HEK293 (cell line): ENCODE measurements at regions not wholly inside any gene's neighbourhood (a gene's known extent, or its start where the extent isn't known, plus 50 kb on each side); places are given as distances from the start of the nearest gene placed in this dataset.

Experiments used
- CTCF ChIA-PET: fragments of 350-600 bp; formaldehyde crosslinking; extraction: SDS; loops from one replicate; lab custom pipeline; 2021; ENCODE audit warnings: antibody characterized with exemption; lab: Yijun Ruan, JAX
- POLR2A ChIA-PET: fragments of 300-600 bp; formaldehyde crosslinking; extraction: SDS; loops from one replicate; lab custom pipeline; 2020; ENCODE audit warnings: antibody characterized with exemption, inconsistent platforms; lab: Yijun Ruan, JAX
- H3K27ac ChIP-seq: fragments of 200-500 bp; sonication (Bioruptor generic); 2 replicates; pipeline ENCODE4 v1.5.1; 2014; ENCODE audit warnings: low read depth, low read length, control low read depth, inconsistent platforms; ENCODE audit errors: extremely low read depth
- H3K36me3 ChIP-seq, 2 experiments: fragments of 200-500 bp in 1 of 2; sonication (Bioruptor generic) in 1 of 2; 1 replicate in 1 of 2; 2 replicates in 1 of 2; pipeline ENCODE4 v1.5.1; 2014 to 2017; ENCODE audit warnings: inconsistent platforms in 2 of 2, low read length in 2 of 2; ENCODE audit not compliant: control insufficient read depth in 2 of 2, insufficient read depth in 1 of 2
- H3K4me1 ChIP-seq: fragments of 200-500 bp; sonication (Bioruptor generic); 2 replicates; pipeline ENCODE4 v1.5.1; 2014; ENCODE audit warnings: mild to moderate bottlenecking, low read length, inconsistent platforms; ENCODE audit not compliant: control insufficient read depth, insufficient read depth
- H3K4me3 ChIP-seq: 2 replicates; pipeline ENCODE4 v1.5.1; 2011; ENCODE audit warnings: low read depth, mild to moderate bottlenecking, control low read depth, low read length, moderate library complexity
- H3K9me3 ChIP-seq: fragments of 200-500 bp; sonication (Bioruptor generic); 2 replicates; pipeline ENCODE4 v1.5.1; 2014; ENCODE audit warnings: low read depth, low read length, inconsistent platforms; ENCODE audit not compliant: control insufficient read depth, insufficient read depth
- GLI2 ChIP-seq: fragments of 450-650 bp; formaldehyde crosslinking; IDR thresholded peaks from 2 replicates; pipeline ENCODE4; 2017; ENCODE audit warnings: missing biosample characterization, missing genetic modification characterization, low read depth, borderline replicate concordance
- HOXD13 ChIP-seq: sonication (generic); formaldehyde crosslinking; IDR thresholded peaks from 2 replicates; pipeline ENCODE4 v1.8.0; 2022; ENCODE audit warnings: missing genetic modification reagents, borderline replicate concordance
- KLF9 ChIP-seq: fragments of 450-650 bp; formaldehyde crosslinking; IDR thresholded peaks from 2 replicates; pipeline ENCODE4 v1.5.1; 2016; ENCODE audit warnings: missing biosample characterization, missing genetic modification characterization, low read depth
- ZBTB7A ChIP-seq: fragments of 450-650 bp; formaldehyde crosslinking; IDR thresholded peaks from 2 replicates; pipeline ENCODE4 v1.5.1; 2016; ENCODE audit warnings: low read depth, missing biosample characterization, missing genetic modification characterization
- ZFHX2 ChIP-seq: fragments of 450-650 bp; formaldehyde crosslinking; conservative IDR thresholded peaks from 2 replicates; pipeline ENCODE4 v1.5.1; 2016; ENCODE audit warnings: missing biosample characterization, missing genetic modification characterization
- ZNF10 ChIP-seq: fragments of 450-650 bp; formaldehyde crosslinking; IDR thresholded peaks from 2 replicates; pipeline ENCODE4 v1.5.1; 2017; ENCODE audit warnings: missing biosample characterization, missing genetic modification characterization
- ZNF112 ChIP-seq: fragments of 450-650 bp; formaldehyde crosslinking; IDR thresholded peaks from 2 replicates; pipeline ENCODE4 v1.5.0; 2017; ENCODE audit warnings: missing biosample characterization, missing genetic modification characterization
- ZNF157 ChIP-seq: fragments of 450-650 bp; formaldehyde crosslinking; IDR thresholded peaks from 2 replicates; pipeline ENCODE4 v1.5.1; 2016; ENCODE audit warnings: missing biosample characterization, missing genetic modification characterization
- ZNF175 ChIP-seq: fragments of 450-650 bp; formaldehyde crosslinking; IDR thresholded peaks from 2 replicates; pipeline ENCODE4 v1.5.1; 2016; ENCODE audit warnings: missing biosample characterization, missing genetic modification characterization
- ZNF404 ChIP-seq: fragments of 450-650 bp; formaldehyde crosslinking; IDR thresholded peaks from 2 replicates; pipeline ENCODE4 v1.5.1; 2017; ENCODE audit warnings: missing biosample characterization, missing genetic modification characterization
- ZNF416 ChIP-seq: fragments of 450-650 bp; formaldehyde crosslinking; IDR thresholded peaks from 2 replicates; pipeline ENCODE4 v1.5.1; 2016; ENCODE audit warnings: missing biosample characterization, missing genetic modification characterization
- ZNF473 ChIP-seq: fragments of 450-650 bp; formaldehyde crosslinking; IDR thresholded peaks from 2 replicates; pipeline ENCODE4 v1.5.1; 2017; ENCODE audit warnings: missing biosample characterization, missing genetic modification characterization
- ZNF514 ChIP-seq: fragments of 450-650 bp; formaldehyde crosslinking; IDR thresholded peaks from 2 replicates; pipeline ENCODE4 v1.5.1; 2016; ENCODE audit warnings: missing biosample characterization, missing genetic modification characterization
- ZNF544 ChIP-seq: fragments of 450-650 bp; formaldehyde crosslinking; IDR thresholded peaks from 2 replicates; pipeline ENCODE4 v1.5.0; 2017; ENCODE audit warnings: missing biosample characterization, missing genetic modification characterization
- ZNF571 ChIP-seq: fragments of 450-650 bp; formaldehyde crosslinking; IDR thresholded peaks from 2 replicates; pipeline ENCODE4 v1.5.0; 2017; ENCODE audit warnings: missing biosample characterization, missing genetic modification characterization
- ZNF621 ChIP-seq: fragments of 450-650 bp; formaldehyde crosslinking; IDR thresholded peaks from 2 replicates; pipeline ENCODE4 v1.5.1; 2017; ENCODE audit warnings: missing biosample characterization, missing genetic modification characterization
- ZNF768 ChIP-seq: fragments of 450-650 bp; formaldehyde crosslinking; IDR thresholded peaks from 2 replicates; pipeline ENCODE4 v1.5.1; 2018; ENCODE audit warnings: missing biosample characterization, mild to moderate bottlenecking, missing genetic modification characterization
- ZSCAN23 ChIP-seq: fragments of 450-650 bp; formaldehyde crosslinking; IDR thresholded peaks from 2 replicates; pipeline ENCODE4 v1.5.1; 2016; ENCODE audit warnings: missing biosample characterization, missing genetic modification characterization
- TF ChIP-seq, protein P1 (sequence below): fragments of 450-650 bp; formaldehyde crosslinking; IDR thresholded peaks from 2 replicates; pipeline ENCODE4 v1.5.1; 2016; ENCODE audit warnings: missing biosample characterization, missing genetic modification characterization, low read depth
- TF ChIP-seq, protein P2 (sequence below): fragments of 450-650 bp; formaldehyde crosslinking; IDR thresholded peaks from 2 replicates; pipeline ENCODE4 v1.5.1; 2016; ENCODE audit warnings: missing biosample characterization, missing genetic modification characterization
- TF ChIP-seq, protein P3 (sequence below): fragments of 450-650 bp; formaldehyde crosslinking; IDR thresholded peaks from 2 replicates; pipeline ENCODE4 v1.5.1; 2016; ENCODE audit warnings: missing biosample characterization, missing genetic modification characterization

DNA sequence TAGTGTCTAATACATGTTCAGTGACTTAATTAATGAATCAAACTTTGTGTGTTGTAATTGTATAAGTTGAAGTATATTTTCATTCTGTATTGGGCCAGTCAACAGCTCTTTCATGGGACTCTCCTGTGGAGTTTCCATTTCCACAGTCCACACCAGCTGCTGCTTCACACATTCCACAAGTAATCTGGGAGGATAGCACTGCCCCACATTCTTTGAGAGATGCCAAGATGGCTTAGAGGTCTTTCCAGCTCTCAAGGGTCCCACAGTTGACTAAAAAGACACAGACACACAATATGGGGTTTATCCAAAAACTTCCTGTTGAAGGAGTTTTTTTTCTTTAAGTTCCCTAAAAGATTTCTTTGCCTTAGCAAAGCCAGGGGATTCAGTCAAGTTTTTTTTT is 408.3 kb downstream of the AACS start:
- ChIA-PET POLR2A (no interaction called here), CTCF (interaction anchor here (0.6 kb wide), 1 partner anchor 475 kb away, joined by 3 read pairs; no protein-coding TSS in a partner anchor)
- H3K4me1 ChIP-seq, result no peaks in the 10 kb centered on the region
- H3K9me3 ChIP-seq, result no peaks in the 10 kb centered on the region
- H3K27ac ChIP-seq, result no peak overlapping the region
- H3K36me3 ChIP-seq, result no peaks in the 10 kb centered on the region
- H3K4me3 ChIP-seq, result no peak overlapping the region
- no peak for TF ChIP-seq ZNF621
- TF ChIP-seq, protein P1, sequence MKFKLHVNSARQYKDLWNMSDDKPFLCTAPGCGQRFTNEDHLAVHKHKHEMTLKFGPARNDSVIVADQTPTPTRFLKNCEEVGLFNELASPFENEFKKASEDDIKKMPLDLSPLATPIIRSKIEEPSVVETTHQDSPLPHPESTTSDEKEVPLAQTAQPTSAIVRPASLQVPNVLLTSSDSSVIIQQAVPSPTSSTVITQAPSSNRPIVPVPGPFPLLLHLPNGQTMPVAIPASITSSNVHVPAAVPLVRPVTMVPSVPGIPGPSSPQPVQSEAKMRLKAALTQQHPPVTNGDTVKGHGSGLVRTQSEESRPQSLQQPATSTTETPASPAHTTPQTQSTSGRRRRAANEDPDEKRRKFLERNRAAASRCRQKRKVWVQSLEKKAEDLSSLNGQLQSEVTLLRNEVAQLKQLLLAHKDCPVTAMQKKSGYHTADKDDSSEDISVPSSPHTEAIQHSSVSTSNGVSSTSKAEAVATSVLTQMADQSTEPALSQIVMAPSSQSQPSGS (tag by site-specific recombination), result no peak
- no peak for TF ChIP-seq ZNF175 (tag by site-specific recombination)
- TF ChIP-seq, all 188 proteins: peak for 0

- H3K36me3 ChIP-seq, result no peaks in the 10 kb centered on the region
- H3K9me3 ChIP-seq, result no peaks in the 10 kb centered on the region
- no peaks in the 10 kb centered on the region for H3K4me1 ChIP-seq
- no peak for TF ChIP-seq ZNF544 (tag by site-specific recombination)
- TF ChIP-seq ZNF571 (tag by site-specific recombination), result no peak
- TF ChIP-seq, protein P2, sequence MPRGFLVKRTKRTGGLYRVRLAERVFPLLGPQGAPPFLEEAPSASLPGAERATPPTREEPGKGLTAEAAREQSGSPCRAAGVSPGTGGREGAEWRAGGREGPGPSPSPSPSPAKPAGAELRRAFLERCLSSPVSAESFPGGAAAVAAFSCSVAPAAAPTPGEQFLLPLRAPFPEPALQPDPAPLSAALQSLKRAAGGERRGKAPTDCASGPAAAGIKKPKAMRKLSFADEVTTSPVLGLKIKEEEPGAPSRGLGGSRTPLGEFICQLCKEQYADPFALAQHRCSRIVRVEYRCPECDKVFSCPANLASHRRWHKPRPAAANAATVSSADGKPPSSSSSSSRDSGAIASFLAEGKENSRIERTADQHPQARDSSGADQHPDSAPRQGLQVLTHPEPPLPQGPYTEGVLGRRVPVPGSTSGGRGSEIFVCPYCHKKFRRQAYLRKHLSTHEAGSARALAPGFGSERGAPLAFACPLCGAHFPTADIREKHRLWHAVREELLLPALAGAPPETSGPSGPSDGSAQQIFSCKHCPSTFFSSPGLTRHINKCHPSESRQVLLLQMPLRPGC (tag by site-specific recombination), result no peak
- no peak for TF ChIP-seq ZBTB7A (tag by site-specific recombination)
- TF ChIP-seq ZFHX2 (tag by site-specific recombination), result no peak
- TF ChIP-seq ZSCAN23 (tag by site-specific recombination), result no peak
- H3K4me3 ChIP-seq, result no peak overlapping the region
- POLR2A ChIA-PET, result no interaction called here
- CTCF ChIA-PET, result interaction anchor here (0.6 kb wide), 2 partner anchors 42 to 203 kb away, joined by 4 to 8 read pairs; no protein-coding TSS in a partner anchor
- H3K27ac ChIP-seq, result no peak overlapping the region
Observed at GRCh38 chr12:125487336-125487735, 422.1 kb downstream of the AACS start.

DNA sequence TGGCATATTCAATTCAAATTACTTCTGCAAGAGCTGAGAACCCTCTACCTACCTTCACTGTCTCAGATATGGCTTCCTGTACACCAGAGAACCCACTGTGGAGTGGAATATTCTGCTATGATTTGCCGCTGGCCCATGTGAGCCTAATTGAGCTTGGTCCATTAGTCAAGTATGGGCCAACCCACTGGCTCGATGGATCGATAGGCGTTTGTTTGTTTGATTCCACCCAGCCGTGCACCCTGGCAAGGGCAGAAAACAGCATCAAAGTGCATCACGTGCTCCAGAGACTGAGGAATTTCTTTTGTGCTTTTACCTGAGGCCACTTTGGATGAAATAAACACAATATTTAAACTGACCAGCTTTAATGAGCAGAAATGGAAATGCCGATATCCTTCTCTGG is 426.3 kb downstream of the AACS start:
- no peak for TF ChIP-seq ZNF112 (tag by site-specific recombination)
- TF ChIP-seq ZNF514 (tag by site-specific recombination), result no peak
- no peak for TF ChIP-seq ZNF404 (tag by site-specific recombination)
- TF ChIP-seq ZNF157 (tag by site-specific recombination), result no peak
- no peak for TF ChIP-seq KLF9 (tag by site-specific recombination)
- no peak for TF ChIP-seq HOXD13
- TF ChIP-seq, protein P3, sequence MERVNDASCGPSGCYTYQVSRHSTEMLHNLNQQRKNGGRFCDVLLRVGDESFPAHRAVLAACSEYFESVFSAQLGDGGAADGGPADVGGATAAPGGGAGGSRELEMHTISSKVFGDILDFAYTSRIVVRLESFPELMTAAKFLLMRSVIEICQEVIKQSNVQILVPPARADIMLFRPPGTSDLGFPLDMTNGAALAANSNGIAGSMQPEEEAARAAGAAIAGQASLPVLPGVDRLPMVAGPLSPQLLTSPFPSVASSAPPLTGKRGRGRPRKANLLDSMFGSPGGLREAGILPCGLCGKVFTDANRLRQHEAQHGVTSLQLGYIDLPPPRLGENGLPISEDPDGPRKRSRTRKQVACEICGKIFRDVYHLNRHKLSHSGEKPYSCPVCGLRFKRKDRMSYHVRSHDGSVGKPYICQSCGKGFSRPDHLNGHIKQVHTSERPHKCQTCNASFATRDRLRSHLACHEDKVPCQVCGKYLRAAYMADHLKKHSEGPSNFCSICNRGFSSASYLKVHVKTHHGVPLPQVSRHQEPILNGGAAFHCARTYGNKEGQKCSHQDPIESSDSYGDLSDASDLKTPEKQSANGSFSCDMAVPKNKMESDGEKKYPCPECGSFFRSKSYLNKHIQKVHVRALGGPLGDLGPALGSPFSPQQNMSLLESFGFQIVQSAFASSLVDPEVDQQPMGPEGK (tag by site-specific recombination), result no peak
- no peak for TF ChIP-seq ZNF10 (tag by site-specific recombination)
- no peak for TF ChIP-seq GLI2 (tag by site-specific recombination)
- no peak for TF ChIP-seq ZNF473 (tag by site-specific recombination)
- TF ChIP-seq ZNF416, result no peak
- no peak for TF ChIP-seq ZNF768 (tag by site-specific recombination)
- Histone ChIP-seq H3K9me3 (no peaks in the 10 kb centered on the region), H3K36me3 (no peaks in the 10 kb centered on the region), H3K27ac (no peak overlapping the region), H3K4me3 (no peak overlapping the region), H3K4me1 (no peaks in the 10 kb centered on the region)
- CTCF ChIA-PET, result interaction anchor here (0.6 kb wide), 1 partner anchor 26 kb away, joined by 3 read pairs; no protein-coding TSS in a partner anchor
- POLR2A ChIA-PET, result no interaction called here
